ENCODE measurements at regions not wholly inside any gene's neighbourhood (a gene's known extent, or its start where the extent isn't known, plus 50 kb on each side); places are given as distances from the start of the nearest gene placed in this dataset.

DNA sequence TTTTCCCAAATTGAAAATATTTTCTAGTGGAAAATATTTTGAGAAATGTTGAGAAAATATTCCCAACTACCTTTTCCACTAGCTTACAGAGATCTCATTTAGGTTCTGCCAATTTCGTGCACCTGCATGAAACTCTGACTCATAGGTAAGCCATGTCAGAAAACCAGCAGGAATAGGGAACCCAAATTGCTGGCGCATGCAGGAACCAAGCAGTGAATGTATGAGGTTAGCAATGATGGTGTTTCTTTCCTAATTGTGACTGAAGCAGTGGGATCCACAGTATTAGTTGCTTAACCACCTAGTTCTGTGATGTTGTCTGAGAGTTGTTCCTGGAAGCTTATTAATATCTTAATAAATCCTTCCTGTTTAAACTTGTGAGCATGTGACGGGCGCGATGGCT lies 381.0 kb upstream of the TRAM1L1 start:
- ATAC-seq, result no peak
- no peak for TF ChIP-seq ZFP3 (CRISPR knock-in tag; IDR thresholded peaks at IDR 0.05)
- no peak for TF ChIP-seq TOX (CRISPR knock-in tag; IDR thresholded peaks at IDR 0.05; ENCODE audit: borderline replicate concordance)

DNA sequence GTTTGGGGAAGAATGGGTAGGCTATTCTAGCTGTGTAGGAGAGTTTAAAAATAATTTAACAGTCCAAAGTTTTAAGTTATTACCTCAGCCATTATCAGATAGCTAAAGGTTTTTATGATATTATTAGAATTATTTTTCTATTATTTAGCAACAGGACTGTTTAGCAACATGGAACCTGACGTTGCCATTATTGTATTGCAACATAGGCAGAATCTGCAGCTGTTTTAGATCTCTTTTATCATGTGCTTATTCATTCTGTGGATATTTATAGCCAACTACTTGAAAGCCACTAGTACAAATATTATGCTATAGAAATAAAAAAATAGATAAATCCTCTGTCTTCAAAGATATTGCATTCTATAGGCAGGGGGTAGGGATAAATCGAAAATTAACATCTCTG lies 382.0 kb upstream of the TRAM1L1 start:
- ATAC-seq, result no peak
- TF ChIP-seq CSDC2 (CRISPR knock-in tag; IDR thresholded peaks at IDR 0.05) (no peak), ZNF565 (CRISPR knock-in tag; conservative IDR thresholded peaks at IDR 0.05; ENCODE audit: low read depth) (no peak), ZNF8 (CRISPR knock-in tag; IDR thresholded peaks at IDR 0.05) (no peak), RARB (CRISPR knock-in tag; IDR thresholded peaks at IDR 0.05) (no peak), SNAI2 (CRISPR knock-in tag; IDR thresholded peaks at IDR 0.05) (no peak), PPARA (CRISPR knock-in tag; IDR thresholded peaks at IDR 0.05; ENCODE audit: borderline replicate concordance) (no peak), GLIS3 (CRISPR knock-in tag; IDR thresholded peaks at IDR 0.05) (no peak), TCF4 (CRISPR knock-in tag; IDR thresholded peaks at IDR 0.05; ENCODE audit: borderline replicate concordance) (no peak), ESRRG (CRISPR knock-in tag; IDR thresholded peaks at IDR 0.05) (no peak), BACH2 (CRISPR knock-in tag; IDR thresholded peaks at IDR 0.05; ENCODE audit: borderline replicate concordance) (no peak), ISL1 (CRISPR knock-in tag; IDR thresholded peaks at IDR 0.05) (no peak), OSR1 (CRISPR knock-in tag; IDR thresholded peaks at IDR 0.05) (no peak), ARNTL (CRISPR knock-in tag; IDR thresholded peaks at IDR 0.05; ENCODE audit: borderline replicate concordance, low read depth) (no peak)
- TF ChIP-seq, protein P1, sequence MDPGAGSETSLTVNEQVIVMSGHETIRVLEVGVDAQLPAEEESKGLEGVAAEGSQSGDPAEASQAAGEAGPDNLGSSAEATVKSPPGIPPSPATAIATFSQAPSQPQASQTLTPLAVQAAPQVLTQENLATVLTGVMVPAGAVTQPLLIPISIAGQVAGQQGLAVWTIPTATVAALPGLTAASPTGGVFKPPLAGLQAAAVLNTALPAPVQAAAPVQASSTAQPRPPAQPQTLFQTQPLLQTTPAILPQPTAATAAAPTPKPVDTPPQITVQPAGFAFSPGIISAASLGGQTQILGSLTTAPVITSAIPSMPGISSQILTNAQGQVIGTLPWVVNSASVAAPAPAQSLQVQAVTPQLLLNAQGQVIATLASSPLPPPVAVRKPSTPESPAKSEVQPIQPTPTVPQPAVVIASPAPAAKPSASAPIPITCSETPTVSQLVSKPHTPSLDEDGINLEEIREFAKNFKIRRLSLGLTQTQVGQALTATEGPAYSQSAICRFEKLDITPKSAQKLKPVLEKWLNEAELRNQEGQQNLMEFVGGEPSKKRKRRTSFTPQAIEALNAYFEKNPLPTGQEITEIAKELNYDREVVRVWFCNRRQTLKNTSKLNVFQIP (CRISPR knock-in tag; IDR thresholded peaks at IDR 0.05; ENCODE audit: borderline replicate concordance, low read depth), result no peak
- TF ChIP-seq, protein P2, sequence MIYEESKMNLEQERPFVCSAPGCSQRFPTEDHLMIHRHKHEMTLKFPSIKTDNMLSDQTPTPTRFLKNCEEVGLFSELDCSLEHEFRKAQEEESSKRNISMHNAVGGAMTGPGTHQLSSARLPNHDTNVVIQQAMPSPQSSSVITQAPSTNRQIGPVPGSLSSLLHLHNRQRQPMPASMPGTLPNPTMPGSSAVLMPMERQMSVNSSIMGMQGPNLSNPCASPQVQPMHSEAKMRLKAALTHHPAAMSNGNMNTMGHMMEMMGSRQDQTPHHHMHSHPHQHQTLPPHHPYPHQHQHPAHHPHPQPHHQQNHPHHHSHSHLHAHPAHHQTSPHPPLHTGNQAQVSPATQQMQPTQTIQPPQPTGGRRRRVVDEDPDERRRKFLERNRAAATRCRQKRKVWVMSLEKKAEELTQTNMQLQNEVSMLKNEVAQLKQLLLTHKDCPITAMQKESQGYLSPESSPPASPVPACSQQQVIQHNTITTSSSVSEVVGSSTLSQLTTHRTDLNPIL (CRISPR knock-in tag; IDR thresholded peaks at IDR 0.05; ENCODE audit: low read depth), result no peak
- TF ChIP-seq, protein P3, sequence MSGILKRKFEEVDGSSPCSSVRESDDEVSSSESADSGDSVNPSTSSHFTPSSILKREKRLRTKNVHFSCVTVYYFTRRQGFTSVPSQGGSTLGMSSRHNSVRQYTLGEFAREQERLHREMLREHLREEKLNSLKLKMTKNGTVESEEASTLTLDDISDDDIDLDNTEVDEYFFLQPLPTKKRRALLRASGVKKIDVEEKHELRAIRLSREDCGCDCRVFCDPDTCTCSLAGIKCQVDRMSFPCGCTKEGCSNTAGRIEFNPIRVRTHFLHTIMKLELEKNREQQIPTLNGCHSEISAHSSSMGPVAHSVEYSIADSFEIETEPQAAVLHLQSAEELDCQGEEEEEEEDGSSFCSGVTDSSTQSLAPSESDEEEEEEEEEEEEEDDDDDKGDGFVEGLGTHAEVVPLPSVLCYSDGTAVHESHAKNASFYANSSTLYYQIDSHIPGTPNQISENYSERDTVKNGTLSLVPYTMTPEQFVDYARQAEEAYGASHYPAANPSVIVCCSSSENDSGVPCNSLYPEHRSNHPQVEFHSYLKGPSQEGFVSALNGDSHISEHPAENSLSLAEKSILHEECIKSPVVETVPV (CRISPR knock-in tag; IDR thresholded peaks at IDR 0.05), result no peak
- TF ChIP-seq, protein P4, sequence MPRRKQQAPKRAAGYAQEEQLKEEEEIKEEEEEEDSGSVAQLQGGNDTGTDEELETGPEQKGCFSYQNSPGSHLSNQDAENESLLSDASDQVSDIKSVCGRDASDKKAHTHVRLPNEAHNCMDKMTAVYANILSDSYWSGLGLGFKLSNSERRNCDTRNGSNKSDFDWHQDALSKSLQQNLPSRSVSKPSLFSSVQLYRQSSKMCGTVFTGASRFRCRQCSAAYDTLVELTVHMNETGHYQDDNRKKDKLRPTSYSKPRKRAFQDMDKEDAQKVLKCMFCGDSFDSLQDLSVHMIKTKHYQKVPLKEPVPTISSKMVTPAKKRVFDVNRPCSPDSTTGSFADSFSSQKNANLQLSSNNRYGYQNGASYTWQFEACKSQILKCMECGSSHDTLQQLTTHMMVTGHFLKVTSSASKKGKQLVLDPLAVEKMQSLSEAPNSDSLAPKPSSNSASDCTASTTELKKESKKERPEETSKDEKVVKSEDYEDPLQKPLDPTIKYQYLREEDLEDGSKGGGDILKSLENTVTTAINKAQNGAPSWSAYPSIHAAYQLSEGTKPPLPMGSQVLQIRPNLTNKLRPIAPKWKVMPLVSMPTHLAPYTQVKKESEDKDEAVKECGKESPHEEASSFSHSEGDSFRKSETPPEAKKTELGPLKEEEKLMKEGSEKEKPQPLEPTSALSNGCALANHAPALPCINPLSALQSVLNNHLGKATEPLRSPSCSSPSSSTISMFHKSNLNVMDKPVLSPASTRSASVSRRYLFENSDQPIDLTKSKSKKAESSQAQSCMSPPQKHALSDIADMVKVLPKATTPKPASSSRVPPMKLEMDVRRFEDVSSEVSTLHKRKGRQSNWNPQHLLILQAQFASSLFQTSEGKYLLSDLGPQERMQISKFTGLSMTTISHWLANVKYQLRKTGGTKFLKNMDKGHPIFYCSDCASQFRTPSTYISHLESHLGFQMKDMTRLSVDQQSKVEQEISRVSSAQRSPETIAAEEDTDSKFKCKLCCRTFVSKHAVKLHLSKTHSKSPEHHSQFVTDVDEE (CRISPR knock-in tag; IDR thresholded peaks at IDR 0.05), result no peak
- TF ChIP-seq, protein P5, sequence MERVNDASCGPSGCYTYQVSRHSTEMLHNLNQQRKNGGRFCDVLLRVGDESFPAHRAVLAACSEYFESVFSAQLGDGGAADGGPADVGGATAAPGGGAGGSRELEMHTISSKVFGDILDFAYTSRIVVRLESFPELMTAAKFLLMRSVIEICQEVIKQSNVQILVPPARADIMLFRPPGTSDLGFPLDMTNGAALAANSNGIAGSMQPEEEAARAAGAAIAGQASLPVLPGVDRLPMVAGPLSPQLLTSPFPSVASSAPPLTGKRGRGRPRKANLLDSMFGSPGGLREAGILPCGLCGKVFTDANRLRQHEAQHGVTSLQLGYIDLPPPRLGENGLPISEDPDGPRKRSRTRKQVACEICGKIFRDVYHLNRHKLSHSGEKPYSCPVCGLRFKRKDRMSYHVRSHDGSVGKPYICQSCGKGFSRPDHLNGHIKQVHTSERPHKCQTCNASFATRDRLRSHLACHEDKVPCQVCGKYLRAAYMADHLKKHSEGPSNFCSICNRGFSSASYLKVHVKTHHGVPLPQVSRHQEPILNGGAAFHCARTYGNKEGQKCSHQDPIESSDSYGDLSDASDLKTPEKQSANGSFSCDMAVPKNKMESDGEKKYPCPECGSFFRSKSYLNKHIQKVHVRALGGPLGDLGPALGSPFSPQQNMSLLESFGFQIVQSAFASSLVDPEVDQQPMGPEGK (CRISPR knock-in tag; IDR thresholded peaks at IDR 0.05; ENCODE audit: borderline replicate concordance), result no peak

DNA sequence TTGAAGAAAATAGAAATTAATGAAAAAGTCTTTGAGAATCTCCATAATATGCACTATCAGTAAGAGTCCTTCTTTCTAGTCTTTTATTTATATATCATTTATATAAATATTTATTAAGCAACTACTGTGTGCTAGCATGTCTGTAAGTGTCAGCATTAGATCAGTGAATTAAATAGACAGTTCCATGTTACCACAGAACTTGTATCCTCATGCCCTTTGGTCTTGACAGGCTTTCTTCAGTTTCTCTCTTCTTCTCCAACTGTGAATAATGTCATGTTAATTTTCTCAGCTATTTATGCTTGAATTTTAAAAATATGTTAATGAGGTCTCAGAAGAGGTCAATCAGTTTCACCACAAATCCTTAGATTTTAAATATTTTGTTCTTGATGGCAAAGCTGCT lies 389.6 kb upstream of the TRAM1L1 start:
- TF ChIP-seq PPARA (CRISPR knock-in tag; IDR thresholded peaks at IDR 0.05; ENCODE audit: borderline replicate concordance), result no peak
- no peak for TF ChIP-seq BACH2 (CRISPR knock-in tag; IDR thresholded peaks at IDR 0.05; ENCODE audit: borderline replicate concordance)
- TF ChIP-seq, protein P4 (CRISPR knock-in tag; IDR thresholded peaks at IDR 0.05), result no peak
- TF ChIP-seq ZFP3 (CRISPR knock-in tag; IDR thresholded peaks at IDR 0.05), result no peak
- TF ChIP-seq, protein P5 (CRISPR knock-in tag; IDR thresholded peaks at IDR 0.05; ENCODE audit: borderline replicate concordance), result no peak
- TF ChIP-seq ZC3H10 (CRISPR knock-in tag; IDR thresholded peaks at IDR 0.05), result no peak
- TF ChIP-seq ARNTL (CRISPR knock-in tag; IDR thresholded peaks at IDR 0.05; ENCODE audit: borderline replicate concordance, low read depth), result no peak
- TF ChIP-seq GLIS3 (CRISPR knock-in tag; IDR thresholded peaks at IDR 0.05), result no peak
- no peak for TF ChIP-seq ZNF70 (CRISPR knock-in tag; IDR thresholded peaks at IDR 0.05)
- TF ChIP-seq ZNF8 (CRISPR knock-in tag; IDR thresholded peaks at IDR 0.05), result no peak
- no peak for TF ChIP-seq OSR1 (CRISPR knock-in tag; IDR thresholded peaks at IDR 0.05)
- TF ChIP-seq TCF4 (CRISPR knock-in tag; IDR thresholded peaks at IDR 0.05; ENCODE audit: borderline replicate concordance), result no peak
- TF ChIP-seq CSDC2 (CRISPR knock-in tag; IDR thresholded peaks at IDR 0.05), result no peak
- ATAC-seq, result no peak
